Occipital lobe (tissue), 1 donor: ENCODE measurements at regions not wholly inside any gene's neighbourhood (a gene's known extent, or its start where the extent isn't known, plus 50 kb on each side); places are given as distances from the start of the nearest gene placed in this dataset.
A peak's percentile ranks its signal among the peaks of the same experiment; 100 is the strongest.
"Not testable (repeated sequence)": the region's sequence is repeated elsewhere in the genome, so short reads cannot be mapped to it uniquely, and the experiment has no call there.

Source experiments
- DNase-seq: peaks from one replicate; lab custom pipeline; 2025; lab: John Stamatoyannopoulos, UW

DNA sequence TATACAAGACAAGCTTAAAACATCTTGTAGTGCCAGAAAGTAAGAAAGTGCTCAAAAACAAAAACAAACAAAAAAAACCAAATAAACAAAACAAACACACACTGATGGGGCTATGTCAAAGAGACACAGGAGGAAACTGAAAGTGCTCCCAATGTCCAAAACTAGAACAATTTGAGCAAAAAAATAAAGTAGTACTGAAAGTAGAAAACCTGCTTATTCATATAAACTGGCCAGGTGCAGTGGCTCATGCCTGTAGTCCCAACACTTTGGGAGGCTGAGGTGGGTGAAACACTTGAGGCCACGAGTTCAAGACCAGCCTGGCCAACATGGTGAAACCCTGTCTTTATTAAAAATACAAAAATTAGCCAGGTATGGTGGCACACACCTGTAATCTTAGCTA is 129.9 kb downstream of the GLUL start:
- no peak for DNase-seq

DNA sequence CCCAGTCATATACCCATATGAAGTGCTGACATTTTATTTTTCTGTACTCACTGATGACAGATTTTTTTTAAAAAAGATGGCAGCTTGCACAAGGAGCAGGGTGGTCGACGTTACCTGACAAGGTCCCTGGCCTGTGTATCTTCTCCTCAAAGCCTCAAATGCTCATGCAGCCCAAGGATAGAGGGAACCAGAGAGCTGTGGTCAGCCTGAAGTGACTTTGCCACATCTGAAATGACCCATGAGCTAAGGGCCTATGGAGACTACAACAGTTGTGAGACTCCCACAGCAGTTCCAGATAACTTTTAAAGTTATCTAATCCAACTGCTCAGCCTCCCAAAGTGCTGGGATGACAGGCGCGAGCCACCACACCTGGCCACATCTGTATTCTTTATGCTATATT is 131.1 kb downstream of the GLUL start:
- DNase-seq = no peak

DNA sequence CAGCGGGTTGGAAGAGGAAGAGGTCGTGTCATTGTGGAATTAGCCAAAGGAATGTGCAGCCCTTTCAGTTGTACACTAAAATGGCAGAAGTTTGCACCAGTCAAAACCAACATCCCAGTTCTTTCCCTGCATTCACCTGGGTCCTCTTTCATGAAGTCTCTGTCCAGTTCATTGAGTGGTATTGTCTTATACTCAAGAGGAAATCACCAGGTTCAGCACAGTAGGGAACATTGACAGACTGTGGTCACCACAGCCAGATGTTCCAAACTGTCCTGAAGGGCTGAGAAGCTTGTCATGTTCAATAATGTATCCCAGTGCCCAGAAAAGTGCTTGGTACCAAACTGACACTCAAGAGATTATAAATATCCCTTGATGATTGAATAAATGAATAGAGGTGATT is 131.6 kb downstream of the GLUL start:
- DNase-seq = no peak

DNA sequence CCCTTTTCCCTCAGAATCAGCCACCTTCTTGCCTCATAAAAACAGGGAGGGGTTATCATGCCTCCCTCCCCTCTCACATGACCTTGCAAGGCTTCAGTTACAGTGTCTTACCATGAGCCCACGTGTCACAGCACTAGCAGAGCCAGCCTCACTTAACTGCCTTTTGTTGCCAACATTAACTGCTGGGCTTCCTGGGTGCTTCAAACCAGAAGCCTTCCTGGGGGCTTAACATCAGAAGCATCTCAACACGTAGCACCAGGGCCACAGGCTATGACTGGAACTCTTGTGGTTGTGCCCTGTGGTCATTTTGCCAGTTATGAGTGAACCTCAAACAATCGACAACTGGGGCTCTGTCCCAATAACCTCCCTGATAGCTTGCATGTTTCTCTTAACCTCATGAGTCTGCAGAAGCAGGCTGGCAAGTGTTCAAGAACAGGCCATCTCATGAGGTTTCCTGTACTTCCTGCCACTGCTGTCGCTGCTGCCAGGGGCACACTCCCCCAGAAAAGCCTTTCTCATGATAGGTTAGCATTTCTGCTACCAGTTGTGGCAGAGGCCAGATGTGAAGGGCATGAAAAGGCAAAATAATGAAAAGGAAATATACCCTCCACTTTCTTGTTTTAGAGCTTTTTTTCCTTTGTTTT is 132.2 kb downstream of the GLUL start:
- DNase-seq = no peak

DNA sequence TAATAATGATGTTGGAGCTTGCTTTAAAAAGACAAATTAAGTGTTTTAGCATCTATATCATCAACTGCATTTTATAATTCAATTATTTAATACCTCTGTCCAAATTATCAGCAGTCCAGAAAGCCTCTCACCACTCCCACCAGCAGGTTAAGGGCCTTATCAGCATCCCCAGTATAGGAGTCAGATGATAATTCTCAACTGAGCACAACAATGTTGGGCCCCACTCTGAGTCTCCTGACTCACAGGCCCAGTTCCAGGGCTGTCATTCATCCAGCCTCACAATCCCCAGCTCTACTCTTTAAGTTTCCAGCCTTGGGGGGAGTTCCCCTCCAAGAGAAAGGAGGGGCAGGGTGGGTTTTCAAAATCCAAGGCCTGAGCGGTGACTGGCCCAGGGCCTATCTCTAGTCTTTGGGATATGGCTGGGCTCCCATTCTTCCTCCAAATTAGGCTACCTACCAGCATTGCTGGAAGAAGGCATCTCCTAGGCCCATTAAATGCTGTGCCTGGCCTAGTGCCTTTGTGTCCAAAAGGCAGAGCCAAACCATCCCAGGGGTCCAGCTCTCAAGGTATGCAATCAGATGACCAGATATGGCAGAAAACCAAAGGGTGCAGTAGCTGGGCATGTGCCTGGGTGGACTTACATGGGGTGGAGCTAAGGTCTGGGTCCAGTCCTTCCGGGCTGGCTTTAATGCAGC is 134.1 kb downstream of the GLUL start:
- no peak for DNase-seq

DNA sequence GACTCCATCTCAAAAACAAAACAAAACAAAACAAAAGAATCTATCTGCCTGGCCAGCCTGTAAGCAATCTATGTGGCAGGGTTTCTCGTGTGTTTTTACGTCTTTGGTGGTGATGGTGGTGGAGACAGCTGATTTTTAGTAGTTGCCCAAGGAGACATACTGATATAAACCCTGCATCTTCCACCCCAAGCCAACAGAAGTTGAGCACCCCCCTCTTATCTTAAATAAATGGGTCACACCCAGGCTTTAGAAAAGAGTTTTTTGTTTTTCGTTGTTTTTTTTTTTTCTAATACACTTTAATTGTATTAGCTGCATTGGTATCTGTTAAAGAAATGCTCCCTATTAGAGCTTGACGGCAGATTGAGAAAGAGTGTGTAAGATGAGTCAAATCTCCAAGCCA is 134.7 kb downstream of the GLUL start:
- no peak for DNase-seq

DNA sequence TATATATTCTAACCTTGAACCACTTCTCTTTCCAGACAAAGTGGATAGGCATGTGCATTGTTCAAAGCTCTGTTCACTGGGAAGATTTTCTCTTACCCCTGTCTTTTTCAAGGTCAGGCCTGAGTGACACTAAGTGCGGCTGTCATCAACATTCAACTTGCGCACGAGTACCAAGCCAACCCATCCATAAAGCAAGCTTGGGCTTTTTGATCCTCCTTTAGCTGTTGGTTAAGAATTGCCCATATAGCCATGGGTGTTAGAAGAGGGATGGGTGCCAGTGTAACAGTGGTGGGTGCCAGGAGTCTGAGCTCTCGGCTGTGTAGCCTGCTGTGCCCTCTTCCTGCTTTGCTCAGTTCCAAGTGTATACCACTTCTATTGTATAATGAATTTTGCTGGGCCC is 136.1 kb downstream of the GLUL start:
- no peak for DNase-seq

DNA sequence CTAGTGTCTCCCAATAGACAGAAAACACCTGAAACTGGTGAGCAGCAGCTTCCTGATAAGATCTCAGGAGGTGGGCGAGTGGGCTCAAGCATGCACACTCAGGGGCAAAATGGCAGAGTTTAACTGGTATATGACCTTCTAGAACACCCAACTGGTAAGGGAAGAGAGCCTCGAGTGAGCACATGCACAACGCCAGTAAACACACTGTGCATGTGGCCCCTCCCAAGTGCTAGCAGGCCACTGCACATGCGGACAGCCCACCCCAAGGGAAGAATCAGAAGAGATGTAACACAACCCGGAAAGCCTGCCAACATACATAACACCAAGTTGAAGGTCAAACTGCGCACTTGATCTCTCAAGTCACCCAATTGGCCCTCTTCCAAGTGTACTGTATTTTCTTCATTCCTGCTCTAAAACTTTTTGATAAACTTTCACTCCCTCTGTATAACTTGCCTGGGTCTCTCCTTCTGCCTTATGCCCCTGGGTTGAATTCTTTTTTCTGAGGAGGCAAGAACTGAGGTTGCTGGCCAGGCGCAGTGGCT is 138.2 kb downstream of the GLUL start:
- no peak for DNase-seq

DNA sequence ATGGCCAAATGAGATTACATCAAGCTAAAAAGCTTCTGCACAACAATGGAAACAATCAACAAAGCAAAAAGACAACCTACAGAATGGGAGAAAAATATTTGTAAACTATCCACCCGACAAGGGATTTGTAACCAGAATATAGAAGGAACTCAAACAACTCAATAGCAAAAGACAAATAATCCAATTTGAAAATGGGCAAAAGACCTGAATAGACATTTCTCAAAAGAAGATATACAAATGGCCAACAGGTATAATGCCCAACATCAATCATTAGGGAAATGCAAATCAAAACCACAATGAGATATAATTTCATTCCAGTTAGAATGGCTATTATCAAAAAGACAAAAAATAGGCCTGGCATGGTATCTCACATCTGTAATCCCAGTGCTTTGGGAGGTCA is 140.0 kb downstream of the GLUL start:
- DNase-seq = no peak

DNA sequence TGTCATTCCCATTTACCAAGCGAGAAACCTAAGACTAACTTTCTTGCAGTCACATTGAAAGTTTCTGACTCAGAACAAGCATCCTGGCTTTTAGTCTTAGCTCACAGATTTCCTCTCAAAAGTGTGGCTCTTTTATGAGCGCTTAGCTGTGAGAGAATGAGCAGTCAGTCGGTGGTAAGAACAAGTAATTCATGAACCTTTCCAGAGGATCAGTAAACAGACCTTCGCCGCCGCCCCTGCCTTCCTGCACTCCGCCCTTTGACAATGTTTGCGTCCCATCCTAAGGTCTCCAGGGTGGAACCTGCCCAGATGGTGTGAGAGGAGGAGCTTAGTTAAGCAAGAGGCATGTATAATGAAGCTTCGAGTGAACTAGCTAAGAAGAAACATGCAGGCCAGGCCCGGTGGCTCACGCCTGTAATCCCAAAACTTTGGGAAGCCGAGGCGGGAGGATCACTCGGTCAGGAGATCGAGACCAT is 142.4 kb downstream of the GLUL start:
- no peak for DNase-seq

DNA sequence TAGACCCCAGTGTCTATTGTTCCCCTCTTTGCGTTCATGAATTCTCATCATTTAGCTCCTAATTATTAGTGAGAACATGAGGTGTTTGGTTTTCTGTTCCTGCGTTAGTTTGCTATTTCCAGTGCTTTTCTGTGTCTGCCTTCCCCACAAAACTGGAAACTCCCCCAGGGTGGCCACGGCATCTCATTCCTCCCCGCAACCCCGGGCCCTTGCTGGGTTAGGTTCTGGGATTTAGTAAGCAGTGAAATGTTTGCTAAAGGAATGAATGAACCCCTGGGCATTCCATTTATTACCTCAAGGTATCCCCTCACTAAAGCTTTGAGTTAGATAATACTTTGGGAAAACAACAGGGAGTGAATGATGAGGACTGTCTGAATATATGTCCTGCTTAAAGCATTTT is 142.9 kb downstream of the GLUL start:
- no peak for DNase-seq

DNA sequence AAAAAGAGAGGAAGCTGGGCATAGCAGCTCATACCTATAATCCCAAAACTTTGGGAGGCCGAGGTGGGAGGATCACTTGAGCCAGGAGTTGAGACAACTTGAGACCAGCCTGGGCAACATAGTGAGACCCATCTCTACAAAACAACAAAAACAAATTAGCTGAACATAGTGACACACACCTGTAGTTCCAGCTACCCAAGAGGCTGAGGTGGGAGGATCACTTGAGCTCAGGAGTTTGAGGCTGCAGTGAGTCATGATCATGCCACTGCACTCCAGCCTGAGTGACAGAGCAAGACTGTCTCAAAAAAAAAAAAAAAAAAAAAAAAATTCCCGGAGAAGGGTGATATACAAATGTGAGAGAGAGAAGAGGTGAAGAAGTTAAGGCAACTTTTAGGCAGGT is 143.8 kb downstream of the GLUL start:
- DNase-seq = not testable (repeated sequence)

DNA sequence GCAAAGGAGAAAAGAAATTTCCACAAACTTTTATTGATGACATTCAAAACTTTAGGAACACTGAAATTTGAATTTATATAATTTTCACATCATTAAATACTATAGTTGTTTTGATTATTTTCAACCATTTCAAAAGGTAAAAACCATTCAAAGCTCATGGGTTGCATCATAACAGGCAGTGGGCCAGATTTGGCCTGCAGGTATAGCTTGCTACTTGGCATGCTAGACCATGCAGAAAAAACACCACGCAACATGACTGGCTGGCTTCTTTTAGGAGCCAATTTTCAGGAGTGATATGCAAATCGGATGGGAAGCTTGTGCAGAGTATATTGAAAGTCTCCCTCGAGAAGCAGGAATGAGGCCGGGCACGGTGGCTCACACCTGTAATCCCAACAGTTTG is 144.8 kb downstream of the GLUL start:
- DNase-seq = no peak

DNA sequence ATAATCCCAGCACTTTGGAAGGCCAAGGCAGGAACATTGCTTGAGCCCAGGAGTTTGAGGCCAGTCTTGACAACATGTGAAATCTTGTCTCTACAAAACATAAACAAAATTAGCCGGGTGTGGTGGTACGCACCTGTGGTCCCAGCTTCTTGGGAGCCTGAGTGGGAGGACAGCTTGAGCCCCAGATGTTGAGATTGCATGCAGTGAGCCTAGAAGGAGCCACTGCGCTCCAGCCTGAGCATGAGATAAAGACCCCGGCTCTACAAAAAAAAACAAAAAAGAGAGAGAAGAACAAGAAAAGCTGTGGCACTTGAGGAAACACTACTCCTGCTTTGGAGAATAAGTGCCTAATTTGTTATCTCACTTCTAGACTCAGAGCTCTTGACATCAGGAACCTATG is 146.6 kb downstream of the GLUL start:
- DNase-seq = no peak

DNA sequence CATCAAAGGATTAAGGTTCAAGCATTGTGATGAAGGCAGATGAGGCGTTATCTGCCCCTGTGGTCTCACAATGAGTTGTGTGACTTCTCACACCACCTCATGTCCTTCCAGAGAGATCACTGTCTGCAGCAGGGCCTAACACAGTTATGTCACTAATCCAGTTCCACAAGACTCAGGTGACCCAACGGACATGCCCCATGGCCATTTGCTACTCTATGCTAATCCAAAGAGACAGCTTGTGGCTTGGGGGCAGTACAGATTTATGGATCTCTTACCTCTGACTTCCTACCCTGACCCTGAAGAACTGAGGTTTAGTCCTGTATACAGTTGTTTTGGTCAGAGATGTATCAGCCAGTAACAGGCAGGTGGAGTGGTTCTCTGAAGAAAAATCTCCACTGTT is 147.1 kb downstream of the GLUL start:
- no peak for DNase-seq

DNA sequence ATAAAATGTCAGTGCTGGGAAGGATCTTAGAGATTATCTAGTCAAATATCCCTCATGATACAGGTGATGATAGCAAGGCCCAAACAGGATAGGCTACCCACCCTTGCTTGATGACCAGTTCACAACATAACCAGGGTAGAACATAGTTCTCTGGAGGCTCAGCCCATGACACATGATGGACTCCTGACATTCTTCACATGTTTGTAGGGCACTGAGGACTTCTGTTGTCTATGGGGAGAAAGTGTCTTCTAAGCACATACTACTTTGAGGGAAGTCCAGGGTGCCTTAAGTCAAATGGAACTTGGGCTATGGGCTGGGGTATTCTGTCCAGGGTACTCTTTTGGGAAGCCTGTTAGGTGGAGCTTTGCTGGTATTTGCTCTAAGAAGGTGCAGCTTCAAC is 148.9 kb downstream of the GLUL start:
- no peak for DNase-seq

DNA sequence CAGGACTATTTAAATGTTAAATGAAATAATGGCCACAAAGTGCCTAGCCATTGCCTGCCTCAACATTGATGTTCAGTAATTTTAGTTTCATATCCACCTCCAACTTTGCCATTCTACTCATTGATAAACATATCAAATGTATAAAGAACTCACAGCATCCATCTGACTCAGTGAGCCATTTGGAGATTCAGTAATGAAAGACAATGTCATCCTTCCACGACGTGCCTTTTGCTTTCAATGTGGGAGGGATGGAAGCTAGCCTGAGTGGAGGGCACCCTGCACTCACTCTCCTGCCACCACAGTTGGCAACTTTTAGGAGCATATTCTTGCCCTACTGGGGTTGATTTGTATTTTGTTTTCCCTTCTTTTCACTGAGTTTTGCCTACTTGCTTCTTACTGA is 151.5 kb downstream of the GLUL start:
- no peak for DNase-seq

DNA sequence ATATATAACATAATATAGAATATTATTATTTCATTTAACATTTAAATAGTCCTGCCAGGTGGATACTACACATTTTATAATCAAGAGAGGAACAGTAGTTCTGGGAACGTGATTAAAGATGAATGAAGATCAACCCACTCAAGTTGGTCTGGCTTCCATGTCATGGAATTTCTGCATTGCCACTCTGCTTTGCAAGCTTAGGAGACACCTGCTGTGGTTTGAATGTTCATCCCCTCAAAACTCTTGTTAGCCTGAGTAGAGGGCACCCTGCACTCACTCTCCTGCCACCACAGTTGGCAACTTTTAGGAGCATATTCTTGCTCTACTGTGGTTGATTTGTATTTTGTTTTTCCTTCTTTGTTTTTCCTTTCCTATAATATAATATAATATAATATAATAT is 153.2 kb downstream of the GLUL start:
- DNase-seq = no peak

DNA sequence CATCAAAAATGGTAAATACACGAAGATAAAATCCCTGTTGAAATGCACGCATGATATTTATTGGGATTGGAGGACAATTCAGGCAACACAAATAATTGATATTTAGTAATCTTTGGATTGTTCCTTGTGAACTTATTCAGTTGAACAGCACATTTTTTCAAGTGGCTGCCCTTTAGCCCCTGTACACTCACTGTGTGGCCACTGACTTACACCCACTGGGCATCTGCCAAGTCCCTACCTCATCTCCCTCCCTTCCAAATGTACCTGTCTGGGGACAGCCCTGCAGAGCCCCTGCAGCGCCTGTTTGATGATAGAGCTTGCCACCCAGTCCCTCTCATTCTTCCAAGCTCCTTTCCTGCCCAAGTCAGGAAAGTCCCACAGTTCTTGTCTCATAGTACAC is 154.3 kb downstream of the GLUL start:
- no peak for DNase-seq

DNA sequence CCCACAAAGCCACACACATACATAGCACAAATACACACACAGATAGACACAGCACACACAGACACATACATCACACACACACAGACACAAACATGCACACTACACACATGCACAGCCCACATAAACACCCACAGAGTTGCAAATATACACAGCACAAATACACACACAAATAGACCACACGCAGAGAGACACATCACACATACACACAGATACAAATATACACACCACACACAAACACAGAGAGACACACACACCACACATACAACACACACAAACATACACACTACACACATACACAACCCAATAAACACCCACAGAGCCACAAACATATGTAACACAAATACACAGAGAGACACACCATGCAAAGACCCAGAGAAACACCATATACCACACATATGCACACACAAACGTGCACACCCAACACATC is 154.9 kb downstream of the GLUL start:
- no peak for DNase-seq

DNA sequence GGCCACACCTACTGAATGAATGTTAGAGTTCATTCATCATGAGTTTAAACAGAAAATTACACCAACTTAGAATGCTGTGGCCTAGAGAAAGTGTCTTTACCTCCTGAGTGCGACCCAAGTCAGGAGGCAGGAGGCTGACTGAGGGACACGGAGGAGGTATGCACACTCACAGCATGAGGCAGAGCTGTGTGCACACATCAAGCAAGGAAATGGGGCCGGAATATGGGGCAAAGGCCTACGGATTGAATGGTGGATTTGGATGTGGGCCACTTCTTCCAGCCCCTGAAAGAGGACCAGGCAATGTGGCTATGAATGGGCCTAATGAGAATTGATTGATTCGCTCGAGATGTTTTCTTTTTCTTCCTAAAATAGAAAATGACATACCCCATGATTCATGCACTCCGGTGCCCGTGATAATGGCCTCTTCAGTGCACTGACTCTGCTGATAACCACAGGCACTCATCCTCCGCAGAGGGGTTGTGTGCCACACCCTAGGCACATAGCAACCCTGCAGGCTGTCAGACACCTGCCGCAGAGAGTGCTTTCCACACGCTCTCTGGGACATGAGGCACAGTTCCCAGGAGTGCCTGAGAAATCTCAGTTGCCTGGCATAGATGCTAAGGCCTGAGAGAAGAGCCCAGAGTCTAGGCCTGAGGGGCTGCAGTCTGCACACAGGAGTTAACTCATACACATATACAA is 155.5 kb downstream of the GLUL start:
- DNase-seq = peak; percentile 37

DNA sequence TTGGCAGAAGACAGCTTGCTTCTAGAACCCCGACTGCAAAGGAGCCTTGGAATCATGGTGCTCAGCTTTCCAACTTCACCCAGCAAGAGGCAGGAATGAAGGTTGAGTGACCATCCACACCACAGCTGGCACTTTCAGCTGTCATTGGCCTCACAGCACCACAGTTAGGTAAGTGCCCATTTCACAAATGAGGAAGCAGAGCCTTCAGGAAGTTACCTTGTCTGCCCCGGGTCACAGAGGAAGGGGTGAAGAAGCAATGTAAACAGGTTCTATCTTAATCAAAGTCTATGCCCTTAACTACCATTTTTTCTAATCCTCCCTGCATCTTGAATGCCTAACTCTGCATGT is 156.0 kb downstream of the GLUL start:
- DNase-seq = no peak
